ENCODE measurements at regions not wholly inside any gene's neighbourhood (a gene's known extent, or its start where the extent isn't known, plus 50 kb on each side); places are given as distances from the start of the nearest gene placed in this dataset.

DNA sequence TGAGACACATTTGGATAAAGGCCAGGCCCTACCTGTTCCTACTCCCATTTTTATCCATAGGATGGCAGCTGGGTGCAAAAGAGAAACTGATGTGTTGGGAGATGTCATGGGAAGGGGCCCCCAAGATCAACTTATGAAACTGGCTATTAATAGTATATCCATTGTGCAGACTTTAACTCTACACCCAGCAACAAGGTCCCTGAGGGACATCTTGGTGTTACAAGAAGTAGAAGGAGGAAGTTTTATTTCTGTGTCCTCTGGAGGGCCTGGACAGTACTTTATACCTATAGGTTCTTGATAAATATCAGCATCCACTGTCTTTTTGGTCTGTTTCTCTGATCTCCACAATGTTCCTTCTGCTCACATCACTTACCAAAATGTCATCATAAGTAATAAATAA lies 84.6 kb downstream of the BTG1 start:
- TF ChIP-seq, protein P1, sequence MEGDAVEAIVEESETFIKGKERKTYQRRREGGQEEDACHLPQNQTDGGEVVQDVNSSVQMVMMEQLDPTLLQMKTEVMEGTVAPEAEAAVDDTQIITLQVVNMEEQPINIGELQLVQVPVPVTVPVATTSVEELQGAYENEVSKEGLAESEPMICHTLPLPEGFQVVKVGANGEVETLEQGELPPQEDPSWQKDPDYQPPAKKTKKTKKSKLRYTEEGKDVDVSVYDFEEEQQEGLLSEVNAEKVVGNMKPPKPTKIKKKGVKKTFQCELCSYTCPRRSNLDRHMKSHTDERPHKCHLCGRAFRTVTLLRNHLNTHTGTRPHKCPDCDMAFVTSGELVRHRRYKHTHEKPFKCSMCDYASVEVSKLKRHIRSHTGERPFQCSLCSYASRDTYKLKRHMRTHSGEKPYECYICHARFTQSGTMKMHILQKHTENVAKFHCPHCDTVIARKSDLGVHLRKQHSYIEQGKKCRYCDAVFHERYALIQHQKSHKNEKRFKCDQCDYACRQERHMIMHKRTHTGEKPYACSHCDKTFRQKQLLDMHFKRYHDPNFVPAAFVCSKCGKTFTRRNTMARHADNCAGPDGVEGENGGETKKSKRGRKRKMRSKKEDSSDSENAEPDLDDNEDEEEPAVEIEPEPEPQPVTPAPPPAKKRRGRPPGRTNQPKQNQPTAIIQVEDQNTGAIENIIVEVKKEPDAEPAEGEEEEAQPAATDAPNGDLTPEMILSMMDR (IDR thresholded peaks at IDR 0.05; ENCODE audit: insufficient read depth, low read depth, low read length), result no peak
- TF ChIP-seq EZH2 (IDR thresholded peaks at IDR 0.05; ENCODE audit: insufficient read depth, low read length), result no peak
